Smooth muscle cell of the brain vasculature (primary cell): ENCODE measurements at regions not wholly inside any gene's neighbourhood (a gene's known extent, or its start where the extent isn't known, plus 50 kb on each side); places are given as distances from the start of the nearest gene placed in this dataset.
"Not testable (repeated sequence)": the region's sequence is repeated elsewhere in the genome, so short reads cannot be mapped to it uniquely, and the experiment has no call there.

Experiments
- DNase-seq: peaks from one replicate; pipeline ENCODE4 v3.0.0-alpha.2; 2012; ENCODE audit warnings: low read depth, low spot score

GRCh38 chr2:126048719-126049118 is 607.2 kb upstream of the GYPC start:
- DNase-seq, result no peak

- DNase-seq, result no peak
Measured at GRCh38 chr2:126049461-126049860, 606.5 kb upstream of the GYPC start.

GRCh38 chr2:126050991-126051736 is 604.8 kb upstream of the GYPC start:
- DNase-seq, result no peak

GRCh38 chr2:126051737-126052240 is 604.2 kb upstream of the GYPC start:
- not testable (repeated sequence) for DNase-seq

- no peak for DNase-seq
Measured at GRCh38 chr2:126059379-126059778, 596.6 kb upstream of the GYPC start.

GRCh38 chr2:126085011-126085795 is 570.8 kb upstream of the GYPC start:
- DNase-seq, result no peak

- DNase-seq, result no peak
Measured at GRCh38 chr2:126100962-126101361, 555.0 kb upstream of the GYPC start.

- DNase-seq, result no peak
Measured at GRCh38 chr2:126106006-126106405, 550.0 kb upstream of the GYPC start.

GRCh38 chr2:126107883-126108282 is 548.1 kb upstream of the GYPC start:
- no peak for DNase-seq

- DNase-seq, result no peak
Measured at GRCh38 chr2:126115975-126116374, 540.0 kb upstream of the GYPC start.

- DNase-seq, result no peak
Measured at GRCh38 chr2:126117886-126118285, 538.1 kb upstream of the GYPC start.

GRCh38 chr2:126145752-126146151 is 510.2 kb upstream of the GYPC start:
- DNase-seq, result no peak

- DNase-seq, result no peak
Measured at GRCh38 chr2:126154256-126154785, 501.6 kb upstream of the GYPC start.

- DNase-seq, result not testable (repeated sequence)
Measured at GRCh38 chr2:126160950-126161349, 495.0 kb upstream of the GYPC start.

GRCh38 chr2:126172631-126173184 is 483.2 kb upstream of the GYPC start:
- no peak for DNase-seq

GRCh38 chr2:126175222-126175621 is 480.7 kb upstream of the GYPC start:
- DNase-seq, result no peak

GRCh38 chr2:126177479-126177878 is 478.5 kb upstream of the GYPC start:
- no peak for DNase-seq

- no peak for DNase-seq
Measured at GRCh38 chr2:126187668-126188067, 468.3 kb upstream of the GYPC start.

GRCh38 chr2:126189527-126189926 is 466.4 kb upstream of the GYPC start:
- DNase-seq, result no peak

GRCh38 chr2:126200538-126200937 is 455.4 kb upstream of the GYPC start:
- no peak for DNase-seq

GRCh38 chr2:126208266-126208665 is 447.7 kb upstream of the GYPC start:
- no peak for DNase-seq

GRCh38 chr2:126212735-126213134 is 443.2 kb upstream of the GYPC start:
- DNase-seq, result no peak
